Suppressor macrophage (primary cell): ENCODE measurements at regions not wholly inside any gene's neighbourhood (a gene's known extent, or its start where the extent isn't known, plus 50 kb on each side); places are given as distances from the start of the nearest gene placed in this dataset.

Experiments used
- DNase-seq, 4 experiments: peaks; one replicate each; pipeline ENCODE4 v3.0.0-alpha.2; 2020 to 2022

GRCh38 chr13:70483599-70484276, 375.5 kb upstream of the KLHL1 start:
- no peak for DNase-seq

GRCh38 chr13:70473907-70474306, 365.7 kb upstream of the KLHL1 start:
- no peak for DNase-seq

GRCh38 chr13:70469077-70469476, 360.8 kb upstream of the KLHL1 start:
- no peak for DNase-seq

GRCh38 chr13:70457474-70457873, 349.2 kb upstream of the KLHL1 start:
- DNase-seq = no peak

- no peak for DNase-seq
Observed at GRCh38 chr13:70448820-70449219, 340.6 kb upstream of the KLHL1 start.

- no peak for DNase-seq
Observed at GRCh38 chr13:70432276-70432805, 324.1 kb upstream of the KLHL1 start.

GRCh38 chr13:70430256-70430655, 322.0 kb upstream of the KLHL1 start:
- DNase-seq = no peak

GRCh38 chr13:70424928-70425327, 316.7 kb upstream of the KLHL1 start:
- no peak for DNase-seq

- DNase-seq = no peak
Observed at GRCh38 chr13:70424428-70424827, 316.2 kb upstream of the KLHL1 start.

GRCh38 chr13:70415136-70415535, 306.9 kb upstream of the KLHL1 start:
- no peak for DNase-seq

GRCh38 chr13:70408865-70409264, 300.6 kb upstream of the KLHL1 start:
- DNase-seq = no peak

- no peak for DNase-seq
Observed at GRCh38 chr13:70407486-70407885, 299.2 kb upstream of the KLHL1 start.

- DNase-seq = no peak
Observed at GRCh38 chr13:70405266-70405665, 297.0 kb upstream of the KLHL1 start.

- DNase-seq = no peak
Observed at GRCh38 chr13:70394031-70394548, 285.8 kb upstream of the KLHL1 start.

GRCh38 chr13:70391678-70392077, 283.4 kb upstream of the KLHL1 start:
- DNase-seq = no peak

GRCh38 chr13:70390968-70391367, 282.7 kb upstream of the KLHL1 start:
- DNase-seq = no peak

GRCh38 chr13:70390064-70390463, 281.8 kb upstream of the KLHL1 start:
- no peak for DNase-seq

GRCh38 chr13:70388935-70389334, 280.7 kb upstream of the KLHL1 start:
- no peak for DNase-seq

- no peak for DNase-seq
Observed at GRCh38 chr13:70386919-70387318, 278.7 kb upstream of the KLHL1 start.

GRCh38 chr13:70385852-70386251, 277.6 kb upstream of the KLHL1 start:
- no peak for DNase-seq

- no peak for DNase-seq
Observed at GRCh38 chr13:70384156-70384555, 275.9 kb upstream of the KLHL1 start.

- DNase-seq = no peak
Observed at GRCh38 chr13:70380809-70381208, 272.6 kb upstream of the KLHL1 start.

GRCh38 chr13:70375718-70376117, 267.5 kb upstream of the KLHL1 start:
- no peak for DNase-seq

GRCh38 chr13:70370924-70371323, 262.7 kb upstream of the KLHL1 start:
- no peak for DNase-seq

GRCh38 chr13:70366720-70367119, 258.5 kb upstream of the KLHL1 start:
- no peak for DNase-seq
